A172 (cell line): ENCODE measurements at regions not wholly inside any gene's neighbourhood (a gene's known extent, or its start where the extent isn't known, plus 50 kb on each side); places are given as distances from the start of the nearest gene placed in this dataset.
"Not testable (repeated sequence)": the region's sequence is repeated elsewhere in the genome, so short reads cannot be mapped to it uniquely, and the experiment has no call there.

ENCODE experiments used
- DNase-seq: peaks from one replicate; pipeline ENCODE4 v3.0.0-alpha.2; 2015; ENCODE audit warnings: low spot score

- no peak for DNase-seq
These were observed 88.1 kb upstream of the WDR44 start for GRCh38 chrX:118257781-118258180.

- no peak for DNase-seq
These were observed 86.7 kb upstream of the WDR44 start for GRCh38 chrX:118259213-118259612.

GRCh38 chrX:118261151-118261550 is 84.8 kb upstream of the WDR44 start:
- DNase-seq: no peak

GRCh38 chrX:118271775-118272174 is 74.1 kb upstream of the WDR44 start:
- no peak for DNase-seq

GRCh38 chrX:118272242-118272641 is 73.7 kb upstream of the WDR44 start:
- no peak for DNase-seq

GRCh38 chrX:118286066-118286762 is 59.7 kb upstream of the WDR44 start:
- no peak for DNase-seq

GRCh38 chrX:118295818-118296217 is 50.1 kb upstream of the WDR44 start:
- DNase-seq: not testable (repeated sequence)
